ENCODE measurements at regions not wholly inside any gene's neighbourhood (a gene's known extent, or its start where the extent isn't known, plus 50 kb on each side); places are given as distances from the start of the nearest gene placed in this dataset.

- TF ChIP-seq CTCF (conservative IDR thresholded peaks at IDR 0.05) (no peak), EZH2 (IDR thresholded peaks at IDR 0.05; ENCODE audit: low read depth) (no peak)
These were observed 157.9 kb upstream of the RAB4A start for GRCh38 chr1:229112832-229113548.

Measured in PC-9 (cell line).